OCI-LY7 (cell line): ENCODE measurements at regions not wholly inside any gene's neighbourhood (a gene's known extent, or its start where the extent isn't known, plus 50 kb on each side); places are given as distances from the start of the nearest gene placed in this dataset.
"Not testable (repeated sequence)": the region's sequence is repeated elsewhere in the genome, so short reads cannot be mapped to it uniquely, and the experiment has no call there.

Experiments used
- BruUV-seq: library from RNA; stranded (reverse); fragments of 400-500 nt; replicated peaks from 2 replicates; lab custom pipeline; 2021; lab: Mats Ljungman, UMichigan
- CTCF ChIA-PET: fragments of 300-600 bp; sonication (Branson Sonifier 250); formaldehyde crosslinking; loops from one replicate; lab custom pipeline; 2022; ENCODE audit warnings: antibody characterized with exemption; ENCODE audit not compliant: unreplicated experiment; lab: Charles Lee
- POLR2A ChIA-PET: fragments of 300-600 bp; sonication (Branson Sonifier 250); formaldehyde crosslinking; loops from one replicate; lab custom pipeline; 2022; ENCODE audit warnings: antibody characterized with exemption; lab: Charles Lee
- DNase-seq: peaks from one replicate; pipeline ENCODE4 v3.0.0-alpha.2; 2015; ENCODE audit warnings: low spot score
- H2AFZ ChIP-seq: fragments of 200-600 bp; sonication (generic), shearing (Covaris generic); 2 replicates; pipeline ENCODE4 v1.6.1; 2014; ENCODE audit warnings: mild to moderate bottlenecking, antibody characterized with exemption, low read length, moderate library complexity
- H3K27ac ChIP-seq: fragments of 200-600 bp; sonication (generic); 2 replicates; pipeline ENCODE4 v1.5.1; 2014; ENCODE audit warnings: mixed run types, low read depth, mild to moderate bottlenecking, moderate library complexity, low read length, inconsistent platforms; ENCODE audit not compliant: poor library complexity, severe bottlenecking
- H3K36me3 ChIP-seq: fragments of 200-600 bp; sonication (generic); 2 replicates; pipeline ENCODE4 v1.6.1; 2014; ENCODE audit warnings: mild to moderate bottlenecking, antibody characterized with exemption, low read length, moderate library complexity, mixed read lengths; ENCODE audit not compliant: insufficient read depth
- H3K4me1 ChIP-seq: fragments of 200-600 bp; sonication (generic); 2 replicates; pipeline ENCODE4 v1.5.1; 2014; ENCODE audit warnings: mild to moderate bottlenecking, low read length; ENCODE audit not compliant: insufficient read depth, poor library complexity, severe bottlenecking
- H3K4me2 ChIP-seq: fragments of 200-600 bp; sonication (generic); 2 replicates; pipeline ENCODE4 v1.6.1; 2014; ENCODE audit warnings: mild to moderate bottlenecking, low read length
- H3K4me3 ChIP-seq: fragments of 200-600 bp; sonication (generic); 2 replicates; pipeline ENCODE4 v1.5.1; 2014; ENCODE audit warnings: mild to moderate bottlenecking, low read depth, low read length; ENCODE audit not compliant: poor library complexity, severe bottlenecking
- H3K79me2 ChIP-seq: fragments of 200-600 bp; sonication (generic); 2 replicates; pipeline ENCODE4 v1.6.1; 2016; ENCODE audit warnings: low read depth, mild to moderate bottlenecking, low read length, moderate library complexity, mixed read lengths; ENCODE audit not compliant: insufficient read depth
- H3K9me2 ChIP-seq: fragments of 200-600 bp; sonication (generic); 2 replicates; pipeline ENCODE4 v1.6.1; 2016; ENCODE audit warnings: mild to moderate bottlenecking, low read length, mixed read lengths; ENCODE audit not compliant: insufficient read depth
- H3K9me3 ChIP-seq: fragments of 200-600 bp; sonication (generic); 2 replicates; pipeline ENCODE4 v1.6.1; 2014; ENCODE audit warnings: mild to moderate bottlenecking, mixed run types, low read length, mixed read lengths
- H4K20me1 ChIP-seq: fragments of 200-600 bp; sonication (generic); 2 replicates; pipeline ENCODE4 v1.6.1; 2014; ENCODE audit warnings: mild to moderate bottlenecking, antibody characterized with exemption, low read length, moderate library complexity, mixed read lengths; ENCODE audit not compliant: insufficient read depth
- CTCF ChIP-seq: fragments of 200-600 bp; sonication (generic); conservative IDR thresholded peaks from 2 replicates; pipeline ENCODE4 v1.5.1; 2014; ENCODE audit warnings: mild to moderate bottlenecking, antibody characterized with exemption, low read length, moderate library complexity, mixed read lengths
- EZH2phosphoT487 ChIP-seq: fragments of 200-600 bp; sonication (generic); IDR thresholded peaks from 2 replicates; pipeline ENCODE4 v1.6.1; 2018; ENCODE audit warnings: low read depth, borderline replicate concordance, mild to moderate bottlenecking, mixed run types, antibody characterized with exemption, low read length, moderate library complexity, mixed read lengths
- intact Hi-C: fragments of 100-400 bp; cut with micrococcal nuclease; formaldehyde crosslinking; loops from one replicate; pipeline ENCODE4 v1.10.0; 2022; ENCODE audit not compliant: unreplicated experiment

GRCh38 chr5:2353211-2353610 is 398.3 kb downstream of the IRX2 start:
- TF ChIP-seq CTCF: no peak
- TF ChIP-seq EZH2phosphoT487: no peak
- BruUV-seq: no TSS peak
- Histone ChIP-seq H4K20me1 (no peaks in the 10 kb centered on the region), H3K4me2 (no peak overlapping the region), H2AFZ (no peak overlapping the region), H3K4me3 (no peak overlapping the region), H3K9me3 (no peaks in the 10 kb centered on the region), H3K79me2 (no peaks in the 10 kb centered on the region), H3K9me2 (no peaks in the 10 kb centered on the region), H3K36me3 (no peaks in the 10 kb centered on the region), H3K4me1 (no peaks in the 10 kb centered on the region), H3K27ac (no peak overlapping the region)
- POLR2A ChIA-PET: no interaction called here
- DNase-seq: no peak
- CTCF ChIA-PET: no interaction called here
- intact Hi-C loops: no loop called here

- POLR2A ChIA-PET: no interaction called here
Observed at GRCh38 chr5:2352101-2352861, 399.2 kb downstream of the IRX2 start.

GRCh38 chr5:2349768-2350167 is 401.7 kb downstream of the IRX2 start:
- BruUV-seq, H3K4me2 ChIP-seq, H3K4me1 ChIP-seq, H4K20me1 ChIP-seq, H3K9me3 ChIP-seq, DNase-seq, POLR2A ChIA-PET, H3K27ac ChIP-seq, H3K79me2 ChIP-seq, H3K9me2 ChIP-seq, H3K4me3 ChIP-seq, H2AFZ ChIP-seq, H3K36me3 ChIP-seq, intact Hi-C loops, CTCF ChIA-PET: not testable (repeated sequence)

More at GRCh38 chr5:2352101-2352861, 399.2 kb downstream of the IRX2 start:
- no peaks in the 10 kb centered on the region for H3K9me2 ChIP-seq
- H3K4me3 ChIP-seq: no peak overlapping the region
- BruUV-seq: no TSS peak
- CTCF ChIA-PET: no interaction called here
- H4K20me1 ChIP-seq: no peaks in the 10 kb centered on the region
- TF ChIP-seq CTCF: no peak
- no peak for TF ChIP-seq EZH2phosphoT487
- H3K79me2 ChIP-seq: no peaks in the 10 kb centered on the region
- intact Hi-C loops: no loop called here
- no peaks in the 10 kb centered on the region for H3K36me3 ChIP-seq
- no peak overlapping the region for H3K27ac ChIP-seq
- H3K9me3 ChIP-seq: no peaks in the 10 kb centered on the region
- H3K4me1 ChIP-seq: no peaks in the 10 kb centered on the region
- no peak overlapping the region for H3K4me2 ChIP-seq
- DNase-seq: no peak
- no peak overlapping the region for H2AFZ ChIP-seq
